ENCODE measurements at regions not wholly inside any gene's neighbourhood (a gene's known extent, or its start where the extent isn't known, plus 50 kb on each side); places are given as distances from the start of the nearest gene placed in this dataset.

GRCh38 chr12:58801986-58802385, 118.3 kb downstream of the LRIG3 start:
- Histone ChIP-seq H3K36me3 (ENCODE audit: control insufficient read depth in 2 of 2, insufficient read depth in 2 of 2, low read length in 1 of 2) (no peaks in the 10 kb centered on the region), H3K9me3 (ENCODE audit: control insufficient read depth in 2 of 2, insufficient read depth in 1 of 2, low read length in 1 of 2) (no peaks in the 10 kb centered on the region), H3K27ac (ENCODE audit: low read depth in 1 of 2, low read length in 1 of 2) (no peak overlapping the region), H3K27me3 (ENCODE audit: control insufficient read depth in 2 of 2, insufficient read depth in 1 of 2, low read length in 1 of 2) (no peaks in the 10 kb centered on the region), H3K4me3 (ENCODE audit: low read length in 2 of 2) (no peak overlapping the region), H3K4me1 (ENCODE audit: control insufficient read depth in 2 of 2, insufficient read depth in 2 of 2, low read length in 2 of 2) (no peaks in the 10 kb centered on the region)
- DNase-seq (ENCODE audit: low read depth in 6 of 9, low spot score in 9 of 9) = no peak
- 51% methylated on average over 1 of the region's 1 CpG for WGBS

GRCh38 chr12:58803908-58804307, 116.4 kb downstream of the LRIG3 start:
- H3K4me3 ChIP-seq (ENCODE audit: low read length in 2 of 2) = no peak overlapping the region
- 72% methylated on average over 2 of the region's 2 CpGs for WGBS
- H3K27ac ChIP-seq (ENCODE audit: low read depth in 1 of 2, low read length in 1 of 2) = no peak overlapping the region
- H3K4me1 ChIP-seq (ENCODE audit: control insufficient read depth in 2 of 2, insufficient read depth in 2 of 2, low read length in 2 of 2) = no peaks in the 10 kb centered on the region
- H3K27me3 ChIP-seq (ENCODE audit: control insufficient read depth in 2 of 2, insufficient read depth in 1 of 2, low read length in 1 of 2) = no peaks in the 10 kb centered on the region
- H3K36me3 ChIP-seq (ENCODE audit: control insufficient read depth in 2 of 2, insufficient read depth in 2 of 2, low read length in 1 of 2) = no peaks in the 10 kb centered on the region
- no peaks in the 10 kb centered on the region for H3K9me3 ChIP-seq (ENCODE audit: control insufficient read depth in 2 of 2, insufficient read depth in 1 of 2, low read length in 1 of 2)
- DNase-seq (ENCODE audit: low read depth in 6 of 9, low spot score in 9 of 9) = no peak

- Histone ChIP-seq H3K27me3 (ENCODE audit: control insufficient read depth in 2 of 2, insufficient read depth in 1 of 2, low read length in 1 of 2) (no peaks in the 10 kb centered on the region), H3K36me3 (ENCODE audit: control insufficient read depth in 2 of 2, insufficient read depth in 2 of 2, low read length in 1 of 2) (no peaks in the 10 kb centered on the region), H3K4me3 (ENCODE audit: low read length in 2 of 2) (no peak overlapping the region), H3K27ac (ENCODE audit: low read depth in 1 of 2, low read length in 1 of 2) (no peak overlapping the region), H3K9me3 (ENCODE audit: control insufficient read depth in 2 of 2, insufficient read depth in 1 of 2, low read length in 1 of 2) (no peaks in the 10 kb centered on the region), H3K4me1 (ENCODE audit: control insufficient read depth in 2 of 2, insufficient read depth in 2 of 2, low read length in 2 of 2) (no peaks in the 10 kb centered on the region)
- 40% methylated on average over 2 of the region's 2 CpGs for WGBS
- DNase-seq (ENCODE audit: low read depth in 6 of 9, low spot score in 9 of 9) = no peak
These were observed 115.6 kb downstream of the LRIG3 start for GRCh38 chr12:58804749-58805148.

GRCh38 chr12:58809064-58809607, 111.2 kb downstream of the LRIG3 start:
- Histone ChIP-seq H3K4me1 (ENCODE audit: control insufficient read depth in 2 of 2, insufficient read depth in 2 of 2, low read length in 2 of 2) (no peaks in the 10 kb centered on the region), H3K36me3 (ENCODE audit: control insufficient read depth in 2 of 2, insufficient read depth in 2 of 2, low read length in 1 of 2) (no peaks in the 10 kb centered on the region), H3K27me3 (ENCODE audit: control insufficient read depth in 2 of 2, insufficient read depth in 1 of 2, low read length in 1 of 2) (no peaks in the 10 kb centered on the region), H3K9me3 (ENCODE audit: control insufficient read depth in 2 of 2, insufficient read depth in 1 of 2, low read length in 1 of 2) (no peaks in the 10 kb centered on the region), H3K27ac (ENCODE audit: low read depth in 1 of 2, low read length in 1 of 2) (no peak overlapping the region), H3K4me3 (ENCODE audit: low read length in 2 of 2) (no peak overlapping the region)
- 91% methylated on average over 4 of the region's 4 CpGs for WGBS
- DNase-seq (ENCODE audit: low read depth in 6 of 9, low spot score in 9 of 9) = no peak

GRCh38 chr12:58811346-58811745, 109.0 kb downstream of the LRIG3 start:
- H3K4me3 ChIP-seq (ENCODE audit: low read length in 2 of 2) = no peak overlapping the region
- H3K4me1 ChIP-seq (ENCODE audit: control insufficient read depth in 2 of 2, insufficient read depth in 2 of 2, low read length in 2 of 2) = no peaks in the 10 kb centered on the region
- H3K9me3 ChIP-seq (ENCODE audit: control insufficient read depth in 2 of 2, insufficient read depth in 1 of 2, low read length in 1 of 2) = no peaks in the 10 kb centered on the region
- DNase-seq (ENCODE audit: low read depth in 6 of 9, low spot score in 9 of 9) = no peak
- H3K27me3 ChIP-seq (ENCODE audit: control insufficient read depth in 2 of 2, insufficient read depth in 1 of 2, low read length in 1 of 2) = no peaks in the 10 kb centered on the region
- no peaks in the 10 kb centered on the region for H3K36me3 ChIP-seq (ENCODE audit: control insufficient read depth in 2 of 2, insufficient read depth in 2 of 2, low read length in 1 of 2)
- no peak overlapping the region for H3K27ac ChIP-seq (ENCODE audit: low read depth in 1 of 2, low read length in 1 of 2)
- 63% methylated on average over 2 of the region's 2 CpGs for WGBS

GRCh38 chr12:58812214-58812613, 108.1 kb downstream of the LRIG3 start:
- H3K4me1 ChIP-seq (ENCODE audit: control insufficient read depth in 2 of 2, insufficient read depth in 2 of 2, low read length in 2 of 2) = no peaks in the 10 kb centered on the region
- no peak overlapping the region for H3K27ac ChIP-seq (ENCODE audit: low read depth in 1 of 2, low read length in 1 of 2)
- no peaks in the 10 kb centered on the region for H3K27me3 ChIP-seq (ENCODE audit: control insufficient read depth in 2 of 2, insufficient read depth in 1 of 2, low read length in 1 of 2)
- no peaks in the 10 kb centered on the region for H3K36me3 ChIP-seq (ENCODE audit: control insufficient read depth in 2 of 2, insufficient read depth in 2 of 2, low read length in 1 of 2)
- DNase-seq (ENCODE audit: low read depth in 6 of 9, low spot score in 9 of 9) = no peak
- 85% methylated on average over 2 of the region's 2 CpGs for WGBS
- H3K9me3 ChIP-seq (ENCODE audit: control insufficient read depth in 2 of 2, insufficient read depth in 1 of 2, low read length in 1 of 2) = no peaks in the 10 kb centered on the region
- no peak overlapping the region for H3K4me3 ChIP-seq (ENCODE audit: low read length in 2 of 2)

- DNase-seq (ENCODE audit: low read depth in 6 of 9, low spot score in 9 of 9) = no peak
- Histone ChIP-seq H3K36me3 (ENCODE audit: control insufficient read depth in 2 of 2, insufficient read depth in 2 of 2, low read length in 1 of 2) (no peaks in the 10 kb centered on the region), H3K4me3 (ENCODE audit: low read length in 2 of 2) (no peak overlapping the region), H3K4me1 (ENCODE audit: control insufficient read depth in 2 of 2, insufficient read depth in 2 of 2, low read length in 2 of 2) (no peaks in the 10 kb centered on the region), H3K27ac (ENCODE audit: low read depth in 1 of 2, low read length in 1 of 2) (no peak overlapping the region), H3K9me3 (ENCODE audit: control insufficient read depth in 2 of 2, insufficient read depth in 1 of 2, low read length in 1 of 2) (no peaks in the 10 kb centered on the region), H3K27me3 (ENCODE audit: control insufficient read depth in 2 of 2, insufficient read depth in 1 of 2, low read length in 1 of 2) (no peaks in the 10 kb centered on the region)
- 83% methylated on average over 1 of the region's 1 CpG for whole genome bisulfite sequencing
These were observed 106.3 kb downstream of the LRIG3 start for GRCh38 chr12:58814036-58814435.

GRCh38 chr12:58815235-58815634, 105.1 kb downstream of the LRIG3 start:
- 93% methylated on average over 3 of the region's 3 CpGs for WGBS

GRCh38 chr12:58818546-58818945, 101.8 kb downstream of the LRIG3 start:
- no peak overlapping the region for H3K27ac ChIP-seq (ENCODE audit: low read depth in 1 of 2, low read length in 1 of 2)
- WGBS = 91% methylated on average over 1 of the region's 1 CpG
- no peaks in the 10 kb centered on the region for H3K9me3 ChIP-seq (ENCODE audit: control insufficient read depth in 2 of 2, insufficient read depth in 1 of 2, low read length in 1 of 2)
- H3K4me3 ChIP-seq (ENCODE audit: low read length in 2 of 2) = no peak overlapping the region
- H3K27me3 ChIP-seq (ENCODE audit: control insufficient read depth in 2 of 2, insufficient read depth in 1 of 2, low read length in 1 of 2) = no peaks in the 10 kb centered on the region
- no peaks in the 10 kb centered on the region for H3K4me1 ChIP-seq (ENCODE audit: control insufficient read depth in 2 of 2, insufficient read depth in 2 of 2, low read length in 2 of 2)
- no peaks in the 10 kb centered on the region for H3K36me3 ChIP-seq (ENCODE audit: control insufficient read depth in 2 of 2, insufficient read depth in 2 of 2, low read length in 1 of 2)
- no peak for DNase-seq (ENCODE audit: low read depth in 6 of 9, low spot score in 9 of 9)

More at GRCh38 chr12:58815235-58815634, 105.1 kb downstream of the LRIG3 start:
- no peaks in the 10 kb centered on the region for H3K27me3 ChIP-seq (ENCODE audit: control insufficient read depth in 2 of 2, insufficient read depth in 1 of 2, low read length in 1 of 2)
- H3K4me3 ChIP-seq (ENCODE audit: low read length in 2 of 2) = no peak overlapping the region
- H3K9me3 ChIP-seq (ENCODE audit: control insufficient read depth in 2 of 2, insufficient read depth in 1 of 2, low read length in 1 of 2) = no peaks in the 10 kb centered on the region
- H3K4me1 ChIP-seq (ENCODE audit: control insufficient read depth in 2 of 2, insufficient read depth in 2 of 2, low read length in 2 of 2) = no peaks in the 10 kb centered on the region
- DNase-seq (ENCODE audit: low read depth in 6 of 9, low spot score in 9 of 9) = no peak
- H3K36me3 ChIP-seq (ENCODE audit: control insufficient read depth in 2 of 2, insufficient read depth in 2 of 2, low read length in 1 of 2) = no peaks in the 10 kb centered on the region
- no peak overlapping the region for H3K27ac ChIP-seq (ENCODE audit: low read depth in 1 of 2, low read length in 1 of 2)

GRCh38 chr12:58819345-58819744, 101.0 kb downstream of the LRIG3 start:
- WGBS = 92% methylated on average over 9 of the region's 9 CpGs
- no peaks in the 10 kb centered on the region for H3K4me1 ChIP-seq (ENCODE audit: control insufficient read depth in 2 of 2, insufficient read depth in 2 of 2, low read length in 2 of 2)
- H3K9me3 ChIP-seq (ENCODE audit: control insufficient read depth in 2 of 2, insufficient read depth in 1 of 2, low read length in 1 of 2) = no peaks in the 10 kb centered on the region
- no peaks in the 10 kb centered on the region for H3K36me3 ChIP-seq (ENCODE audit: control insufficient read depth in 2 of 2, insufficient read depth in 2 of 2, low read length in 1 of 2)
- no peak overlapping the region for H3K27ac ChIP-seq (ENCODE audit: low read depth in 1 of 2, low read length in 1 of 2)
- no peak overlapping the region for H3K4me3 ChIP-seq (ENCODE audit: low read length in 2 of 2)
- H3K27me3 ChIP-seq (ENCODE audit: control insufficient read depth in 2 of 2, insufficient read depth in 1 of 2, low read length in 1 of 2) = no peaks in the 10 kb centered on the region
- DNase-seq (ENCODE audit: low read depth in 6 of 9, low spot score in 9 of 9) = no peak

Data from thymus (tissue), 11 donors.